ENCODE measurements at regions not wholly inside any gene's neighbourhood (a gene's known extent, or its start where the extent isn't known, plus 50 kb on each side); places are given as distances from the start of the nearest gene placed in this dataset.

DNA sequence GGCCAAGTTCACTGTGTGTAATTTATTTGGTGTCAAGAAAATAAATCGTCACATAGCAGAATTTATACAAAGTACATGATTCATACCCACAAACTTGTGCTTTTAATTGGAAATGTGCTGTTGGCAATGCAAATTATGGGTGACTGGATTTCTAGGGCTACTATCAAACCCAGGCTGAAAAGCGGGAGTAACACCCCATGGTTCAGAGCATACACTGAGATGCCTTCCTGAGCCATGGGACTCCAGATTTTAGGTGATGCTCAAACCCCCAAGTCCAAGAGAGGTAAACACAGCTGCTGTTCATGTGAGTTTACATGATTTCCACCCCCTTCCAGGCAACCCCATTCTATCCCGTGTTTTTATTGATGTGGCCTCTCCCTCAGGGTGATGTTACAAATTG is 565.9 kb upstream of the ID2 start:
- DNase-seq, result no peak
- no peak overlapping the region for H3K4me3 Mint-ChIP-seq
- H3K36me3 Mint-ChIP-seq (ENCODE audit: low read depth), result no peaks in the 10 kb centered on the region
- H3K27ac Mint-ChIP-seq, result no peak overlapping the region
- H3K9me3 Mint-ChIP-seq, result no peaks in the 10 kb centered on the region
- peaks cover 8% of the 10 kb centered on the region for H3K4me1 Mint-ChIP-seq (ENCODE audit: low read depth)
- H3K27me3 Mint-ChIP-seq (ENCODE audit: low read depth), result no peaks in the 10 kb centered on the region
- intact Hi-C loops (cut with micrococcal nuclease), result no loop called here
- CTCF ChIA-PET, result no interaction called here

DNA sequence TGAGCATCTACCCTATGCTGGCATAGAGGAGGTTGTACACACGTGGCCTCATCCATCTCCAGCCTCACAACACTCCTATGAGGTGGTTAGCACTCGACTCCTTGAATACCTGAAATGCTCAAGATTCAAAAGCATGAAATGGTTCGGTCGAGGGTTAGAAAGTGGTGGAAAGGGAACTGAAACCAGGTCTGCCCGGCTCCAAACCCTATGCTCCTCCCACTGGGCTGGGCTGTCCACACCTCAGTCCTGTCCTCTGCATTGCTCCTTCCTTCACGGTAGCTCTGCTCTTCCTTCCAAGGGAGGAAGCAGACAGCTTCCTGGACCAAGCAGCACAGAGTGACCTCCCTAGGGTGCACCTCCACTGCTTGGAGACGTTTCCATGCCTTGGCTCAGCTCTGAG is 565.2 kb upstream of the ID2 start:
- DNase-seq, result no peak
- Mint-ChIP-seq H3K4me3 (no peak overlapping the region), H3K27ac (no peak overlapping the region), H3K27me3 (ENCODE audit: low read depth) (no peaks in the 10 kb centered on the region), H3K36me3 (ENCODE audit: low read depth) (no peaks in the 10 kb centered on the region), H3K9me3 (no peaks in the 10 kb centered on the region), H3K4me1 (ENCODE audit: low read depth) (peaks cover 8% of the 10 kb centered on the region)
- intact Hi-C loops (cut with micrococcal nuclease), result no loop called here
- CTCF ChIA-PET, result no interaction called here

DNA sequence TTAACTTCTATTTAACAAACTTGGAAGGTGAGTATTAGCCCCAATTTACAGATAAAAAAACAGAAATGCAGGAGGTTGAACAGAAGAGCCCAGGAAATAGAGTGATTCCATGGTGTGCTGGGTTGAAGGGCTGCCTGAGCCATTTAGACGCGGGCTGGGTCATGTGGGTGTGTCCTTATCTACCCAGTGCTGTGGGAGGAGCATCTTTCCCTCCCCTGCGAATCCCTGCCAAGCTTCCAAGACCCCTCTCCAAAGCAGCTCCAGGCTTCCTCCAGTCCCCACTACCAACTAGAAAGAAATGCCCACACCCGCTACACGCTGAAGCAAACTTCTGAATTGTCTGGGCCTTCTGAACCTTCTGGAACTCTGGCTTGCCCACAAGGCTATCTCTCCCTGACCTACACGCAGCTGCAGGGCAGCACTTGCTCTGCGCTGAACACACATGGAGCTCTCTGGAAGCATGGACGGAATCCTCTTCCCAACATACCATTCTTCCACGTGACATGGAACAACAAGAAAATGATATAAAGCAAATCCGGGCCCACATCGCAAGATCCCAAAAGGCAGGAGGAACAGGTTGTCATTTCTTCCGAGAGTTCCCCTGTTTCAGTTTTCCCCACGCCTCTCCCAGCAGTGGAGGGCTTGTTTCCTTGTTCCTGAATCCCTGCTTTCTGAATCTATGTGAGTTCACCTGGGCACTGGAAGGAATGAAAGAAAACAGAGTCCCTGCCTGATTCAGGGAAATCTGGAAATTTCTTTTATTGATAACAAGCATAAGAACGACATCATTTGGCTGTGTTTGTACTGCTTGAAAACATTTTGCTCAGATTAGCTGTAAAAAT is 562.7 kb upstream of the ID2 start:
- CTCF ChIA-PET, result no interaction called here
- Mint-ChIP-seq H3K4me3 (no peak overlapping the region), H3K27ac (peak overlapping the region; percentile 42), H3K27me3 (ENCODE audit: low read depth) (no peaks in the 10 kb centered on the region), H3K4me1 (ENCODE audit: low read depth) (peaks cover 8% of the 10 kb centered on the region), H3K9me3 (no peaks in the 10 kb centered on the region), H3K36me3 (ENCODE audit: low read depth) (no peaks in the 10 kb centered on the region)
- intact Hi-C loops (cut with micrococcal nuclease), result no loop called here
- no peak for DNase-seq

DNA sequence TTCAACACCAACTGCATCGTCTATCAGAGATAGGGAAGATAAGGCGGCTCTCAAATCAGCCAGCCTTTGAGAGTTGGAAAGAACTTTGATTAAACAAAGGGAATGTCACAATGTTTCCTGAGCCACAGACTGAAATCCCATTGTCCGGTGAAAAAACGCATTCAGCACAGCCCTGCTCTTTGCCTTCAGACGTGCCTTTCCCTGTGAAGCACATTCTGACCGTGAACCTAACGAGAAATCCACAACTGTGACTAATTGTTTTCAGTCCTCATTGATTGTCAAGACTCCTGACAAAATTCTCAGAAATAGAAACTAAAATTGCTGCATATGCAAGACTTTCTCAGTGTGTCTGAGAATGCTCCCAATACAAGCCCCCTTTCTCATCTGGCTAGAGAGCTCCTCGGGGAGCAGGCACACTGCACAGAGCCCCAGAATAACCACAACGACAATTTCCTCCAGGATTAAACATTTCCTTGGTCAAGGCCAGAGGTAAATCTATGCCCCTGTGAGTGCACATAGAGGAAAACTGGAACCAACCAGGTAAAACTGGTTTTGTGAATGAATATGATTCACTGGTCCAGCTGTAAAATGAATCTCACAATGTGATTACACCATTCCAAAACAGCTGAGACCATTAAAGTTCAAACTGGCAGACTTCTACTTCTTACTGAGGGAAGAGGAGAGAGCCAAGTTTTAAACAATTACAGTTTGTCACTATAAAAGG is 561.9 kb upstream of the ID2 start:
- H3K4me3 Mint-ChIP-seq, result no peak overlapping the region
- intact Hi-C loops (cut with micrococcal nuclease), result no loop called here
- H3K9me3 Mint-ChIP-seq, result no peaks in the 10 kb centered on the region

DNA sequence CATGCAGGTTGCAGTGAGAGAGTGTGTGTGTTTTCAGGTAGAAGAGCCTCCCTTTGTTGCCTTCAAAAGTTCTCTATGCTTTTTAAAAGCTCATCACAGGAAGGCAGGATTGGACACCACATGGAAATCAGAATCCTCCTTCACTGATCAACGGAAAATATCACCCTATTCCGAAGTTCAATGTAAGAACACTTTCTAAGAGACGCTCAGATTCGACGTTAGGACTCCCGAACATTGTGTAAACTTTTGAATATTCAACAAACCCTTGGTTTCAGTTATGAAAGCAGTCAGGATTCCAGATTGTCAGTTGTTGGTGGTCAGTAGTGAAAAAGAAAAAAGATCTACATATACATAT is 561.4 kb upstream of the ID2 start:
- H3K9me3 Mint-ChIP-seq, result no peaks in the 10 kb centered on the region
- H3K36me3 Mint-ChIP-seq (ENCODE audit: low read depth), result no peaks in the 10 kb centered on the region
- H3K4me3 Mint-ChIP-seq, result no peak overlapping the region
- CTCF ChIA-PET, result no interaction called here
- intact Hi-C loops (cut with micrococcal nuclease), result no loop called here
- H3K27me3 Mint-ChIP-seq (ENCODE audit: low read depth), result no peaks in the 10 kb centered on the region
- no peak overlapping the region for H3K27ac Mint-ChIP-seq
- no peak for DNase-seq
- H3K4me1 Mint-ChIP-seq (ENCODE audit: low read depth), result peaks cover 8% of the 10 kb centered on the region

More for the DNA sequence above, 561.9 kb upstream of the ID2 start:
- peaks cover 8% of the 10 kb centered on the region for H3K4me1 Mint-ChIP-seq (ENCODE audit: low read depth)
- DNase-seq, result peak; percentile 6
- CTCF ChIA-PET, result no interaction called here
- H3K27ac Mint-ChIP-seq, result no peak overlapping the region
- no peaks in the 10 kb centered on the region for H3K36me3 Mint-ChIP-seq (ENCODE audit: low read depth)
- H3K27me3 Mint-ChIP-seq (ENCODE audit: low read depth), result no peaks in the 10 kb centered on the region

DNA sequence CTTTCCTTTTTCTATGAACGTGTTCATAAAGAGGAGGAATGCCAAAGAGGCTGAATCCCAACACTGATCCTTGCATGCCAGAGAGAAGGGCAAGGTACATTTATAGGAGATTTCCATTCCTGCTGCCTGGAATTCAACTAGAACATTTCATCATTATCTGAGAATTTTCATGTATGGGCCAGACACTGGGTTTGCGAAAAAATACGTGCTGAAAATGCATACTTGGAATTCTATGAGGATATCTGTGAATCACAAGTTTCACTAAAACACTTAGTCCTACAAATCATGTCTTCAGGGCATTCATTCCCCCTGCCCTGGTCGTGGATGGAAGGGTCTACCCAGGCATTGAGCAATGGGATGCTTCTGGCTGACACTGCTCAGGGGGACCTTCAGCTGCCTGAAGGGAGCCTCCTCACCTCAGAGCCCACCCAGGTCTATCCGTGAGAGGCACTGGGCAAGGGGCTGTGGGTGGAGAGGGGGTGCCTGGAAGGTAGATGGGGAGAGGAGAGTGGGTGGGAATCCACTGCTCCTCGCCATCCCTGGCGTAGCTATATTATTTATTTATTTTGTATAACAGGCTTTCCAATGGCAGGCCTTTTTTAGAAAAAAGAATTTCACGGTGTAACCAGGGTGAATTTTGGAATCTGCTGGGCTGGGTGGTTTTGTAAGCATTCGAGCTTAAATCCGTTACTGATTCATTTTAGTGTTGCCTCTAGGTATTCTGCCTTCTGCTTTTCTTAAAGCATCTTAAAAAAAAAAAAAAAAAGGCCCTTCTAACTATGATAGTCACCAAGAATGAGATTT is 560.6 kb upstream of the ID2 start:
- H3K9me3 Mint-ChIP-seq, result no peaks in the 10 kb centered on the region
- CTCF ChIA-PET, result no interaction called here
- H3K27ac Mint-ChIP-seq, result no peak overlapping the region
- intact Hi-C loops (cut with micrococcal nuclease), result no loop called here
- no peak overlapping the region for H3K4me3 Mint-ChIP-seq
- no peaks in the 10 kb centered on the region for H3K27me3 Mint-ChIP-seq (ENCODE audit: low read depth)
- H3K36me3 Mint-ChIP-seq (ENCODE audit: low read depth), result no peaks in the 10 kb centered on the region
- H3K4me1 Mint-ChIP-seq (ENCODE audit: low read depth), result peaks cover 8% of the 10 kb centered on the region
- DNase-seq, result no peak

DNA sequence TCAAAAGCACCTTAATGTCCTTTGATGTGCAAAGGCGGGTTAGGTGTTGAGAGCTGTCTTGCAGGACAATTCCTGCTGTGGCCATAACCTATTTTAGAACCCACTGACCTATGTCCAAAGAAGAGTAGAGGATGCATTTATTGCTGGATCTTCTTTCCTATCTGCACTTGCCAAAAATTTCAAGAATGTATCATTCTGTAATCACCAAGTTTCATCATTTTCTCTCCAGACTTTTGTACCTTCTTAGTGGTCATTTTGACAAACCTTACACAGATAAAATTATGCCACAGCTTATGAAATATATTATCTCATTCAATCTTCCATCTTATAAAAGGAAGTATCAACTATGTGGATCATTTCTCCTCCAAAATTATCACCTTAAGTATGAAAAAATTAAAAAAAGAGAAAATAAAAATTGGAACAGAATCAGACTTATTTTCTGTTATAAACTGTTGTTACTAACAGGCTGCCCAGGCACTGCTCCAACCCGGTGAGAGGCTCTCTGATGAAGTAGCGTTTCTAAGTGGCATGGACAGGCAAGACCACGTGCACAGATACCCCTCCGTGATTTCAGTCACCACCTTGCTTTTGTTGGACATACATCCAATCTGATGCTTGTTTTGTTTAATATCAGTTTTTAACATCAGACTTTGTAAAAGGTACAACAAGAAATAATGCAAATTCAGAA is 559.9 kb upstream of the ID2 start:
- H3K4me3 Mint-ChIP-seq, result no peak overlapping the region
- intact Hi-C loops (cut with micrococcal nuclease), result no loop called here
- H3K36me3 Mint-ChIP-seq (ENCODE audit: low read depth), result no peaks in the 10 kb centered on the region
- no peak for DNase-seq
- no peaks in the 10 kb centered on the region for H3K27me3 Mint-ChIP-seq (ENCODE audit: low read depth)
- H3K9me3 Mint-ChIP-seq, result no peaks in the 10 kb centered on the region
- peaks cover 8% of the 10 kb centered on the region for H3K4me1 Mint-ChIP-seq (ENCODE audit: low read depth)
- no peak overlapping the region for H3K27ac Mint-ChIP-seq
- CTCF ChIA-PET, result interaction anchor here (0.6 kb wide), 1 partner anchor 11 kb away, joined by 3 read pairs; no protein-coding TSS in a partner anchor

DNA sequence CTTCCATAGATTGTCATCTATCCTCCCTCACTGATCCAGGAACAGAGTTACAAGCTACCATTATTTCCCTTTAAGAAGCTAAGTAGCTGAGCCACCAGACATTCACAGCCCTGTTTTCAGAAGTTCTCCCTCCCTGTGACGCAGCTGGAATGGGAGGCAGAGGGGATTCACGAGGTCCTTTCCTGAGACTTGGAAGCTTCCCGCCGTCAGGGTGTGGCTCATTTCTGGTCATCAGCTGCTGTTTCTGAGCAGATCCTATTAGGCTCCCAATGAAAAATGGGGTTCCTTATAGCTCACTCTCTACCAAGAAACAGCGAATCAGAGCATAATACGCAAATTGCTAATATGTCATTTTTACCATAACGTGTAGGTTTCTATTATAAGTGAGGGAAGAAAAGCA is 559.3 kb upstream of the ID2 start:
- peaks cover 8% of the 10 kb centered on the region for H3K4me1 Mint-ChIP-seq (ENCODE audit: low read depth)
- no peaks in the 10 kb centered on the region for H3K27me3 Mint-ChIP-seq (ENCODE audit: low read depth)
- no peak for DNase-seq
- no peak overlapping the region for H3K27ac Mint-ChIP-seq
- H3K9me3 Mint-ChIP-seq, result no peaks in the 10 kb centered on the region
- no peak overlapping the region for H3K4me3 Mint-ChIP-seq
- intact Hi-C loops (cut with micrococcal nuclease), result no loop called here
- CTCF ChIA-PET, result interaction anchor here (0.5 to 0.6 kb wide), 2 partner anchors 12 to 13 kb away, joined by 3 read pairs; no protein-coding TSS in a partner anchor
- H3K36me3 Mint-ChIP-seq (ENCODE audit: low read depth), result no peaks in the 10 kb centered on the region

DNA sequence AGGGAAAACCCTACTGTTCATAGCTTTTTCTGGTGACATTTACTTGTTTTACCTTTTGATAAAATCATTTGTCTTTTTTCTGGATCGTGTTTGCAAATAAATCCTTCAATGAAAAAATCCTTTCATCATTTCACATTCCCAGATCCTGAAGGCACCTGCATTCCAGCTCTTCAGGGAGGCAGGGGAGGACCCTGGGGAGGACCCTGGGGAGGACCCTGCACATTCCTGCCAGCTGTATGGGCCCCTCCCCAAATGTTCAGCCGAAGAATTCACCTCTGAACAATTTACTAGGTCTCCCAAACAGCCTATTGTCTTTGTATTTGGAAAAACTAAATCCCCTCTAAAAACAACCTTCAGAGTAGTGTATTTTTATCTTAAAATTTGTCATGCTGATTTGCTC is 558.4 kb upstream of the ID2 start:
- intact Hi-C loops (cut with micrococcal nuclease), result no loop called here
- no peak overlapping the region for H3K4me3 Mint-ChIP-seq
- CTCF ChIA-PET, result no interaction called here
- H3K36me3 Mint-ChIP-seq (ENCODE audit: low read depth), result no peaks in the 10 kb centered on the region
- DNase-seq, result no peak
- H3K27ac Mint-ChIP-seq, result no peak overlapping the region
- H3K27me3 Mint-ChIP-seq (ENCODE audit: low read depth), result no peaks in the 10 kb centered on the region
- H3K4me1 Mint-ChIP-seq (ENCODE audit: low read depth), result peaks cover 8% of the 10 kb centered on the region
- H3K9me3 Mint-ChIP-seq, result no peaks in the 10 kb centered on the region

DNA sequence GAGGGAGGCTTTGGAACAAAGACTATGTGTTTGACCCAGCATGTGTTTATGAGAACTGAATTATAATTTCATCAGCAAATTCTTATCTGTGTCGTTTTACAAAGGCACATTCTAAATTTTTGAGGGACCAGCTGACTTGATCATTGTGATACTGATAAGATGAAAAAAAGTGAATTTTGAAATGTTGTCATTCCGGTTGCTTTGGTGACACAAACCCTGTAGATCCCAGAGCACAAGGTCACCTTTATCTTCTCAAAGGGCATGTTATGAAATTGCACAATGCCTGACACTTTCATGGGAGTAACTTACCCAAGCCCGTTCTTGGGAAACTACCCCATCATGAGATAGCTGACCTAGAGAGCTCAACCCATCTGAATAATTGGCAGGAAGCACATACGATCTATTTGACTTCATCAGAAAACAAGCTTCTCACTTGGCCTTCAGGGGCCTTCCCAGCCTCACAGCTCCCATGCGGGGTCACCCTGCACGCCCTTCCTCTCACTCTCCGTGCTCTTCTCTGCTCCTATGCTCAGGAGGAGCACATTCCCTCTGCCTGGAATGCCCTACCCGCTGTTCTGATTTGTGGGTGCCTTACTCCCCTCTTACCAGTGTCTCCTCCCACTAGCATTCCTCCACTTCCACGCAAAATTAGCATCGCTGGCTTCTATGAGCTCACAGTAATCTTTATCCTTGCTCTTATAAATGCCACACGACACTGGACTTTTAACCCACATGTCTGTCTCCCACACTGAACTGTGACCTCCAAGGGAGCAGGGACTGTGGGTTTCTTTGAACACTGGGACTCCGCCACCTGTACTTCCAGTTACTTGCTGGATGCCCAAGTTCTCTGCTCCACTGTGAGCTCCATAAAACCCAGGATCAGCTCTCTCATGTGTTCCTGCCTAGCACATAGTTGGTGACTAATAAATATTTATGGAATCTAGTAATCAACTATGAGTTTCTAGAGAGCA is 555.8 kb upstream of the ID2 start:
- no peaks in the 10 kb centered on the region for H3K4me1 Mint-ChIP-seq (ENCODE audit: low read depth)
- H3K9me3 Mint-ChIP-seq, result no peaks in the 10 kb centered on the region
- H3K27me3 Mint-ChIP-seq (ENCODE audit: low read depth), result no peaks in the 10 kb centered on the region
- no peak overlapping the region for H3K4me3 Mint-ChIP-seq
- intact Hi-C loops (cut with micrococcal nuclease), result no loop called here
- H3K36me3 Mint-ChIP-seq (ENCODE audit: low read depth), result no peaks in the 10 kb centered on the region
- CTCF ChIA-PET, result no interaction called here
- no peak for DNase-seq
- no peak overlapping the region for H3K27ac Mint-ChIP-seq

DNA sequence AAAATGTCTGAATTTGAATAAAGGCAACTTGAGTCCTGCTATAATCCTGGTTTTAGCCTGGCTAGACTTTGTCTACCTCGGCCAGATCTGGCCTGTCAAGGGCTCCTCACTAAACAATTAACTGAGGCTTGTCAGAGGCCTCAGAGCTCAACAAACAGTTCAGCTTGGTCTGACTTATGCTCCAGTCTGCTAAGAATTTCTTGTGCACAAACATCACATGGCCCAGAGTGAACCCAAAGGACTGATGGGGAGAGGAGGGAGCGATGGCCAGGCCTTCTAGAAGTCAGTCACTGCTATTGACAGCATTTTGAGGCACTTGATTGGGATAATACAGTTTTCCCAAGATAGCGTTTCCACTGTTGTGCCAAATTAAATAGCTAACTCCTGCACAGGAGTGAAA is 555.1 kb upstream of the ID2 start:
- Mint-ChIP-seq H3K4me3 (no peak overlapping the region), H3K36me3 (ENCODE audit: low read depth) (no peaks in the 10 kb centered on the region), H3K9me3 (no peaks in the 10 kb centered on the region), H3K27ac (no peak overlapping the region), H3K4me1 (ENCODE audit: low read depth) (no peaks in the 10 kb centered on the region), H3K27me3 (ENCODE audit: low read depth) (no peaks in the 10 kb centered on the region)
- no peak for DNase-seq
- intact Hi-C loops (cut with micrococcal nuclease), result no loop called here
- CTCF ChIA-PET, result no interaction called here

Measured in activated naive CD4-positive, alpha-beta T cell treated with anti-CD3 and anti-CD28 coated beads for 36 hours (primary cell).